ENCODE measurements at regions not wholly inside any gene's neighbourhood (a gene's known extent, or its start where the extent isn't known, plus 50 kb on each side); places are given as distances from the start of the nearest gene placed in this dataset.
"Not testable (repeated sequence)": the region's sequence is repeated elsewhere in the genome, so short reads cannot be mapped to it uniquely, and the experiment has no call there.

DNA sequence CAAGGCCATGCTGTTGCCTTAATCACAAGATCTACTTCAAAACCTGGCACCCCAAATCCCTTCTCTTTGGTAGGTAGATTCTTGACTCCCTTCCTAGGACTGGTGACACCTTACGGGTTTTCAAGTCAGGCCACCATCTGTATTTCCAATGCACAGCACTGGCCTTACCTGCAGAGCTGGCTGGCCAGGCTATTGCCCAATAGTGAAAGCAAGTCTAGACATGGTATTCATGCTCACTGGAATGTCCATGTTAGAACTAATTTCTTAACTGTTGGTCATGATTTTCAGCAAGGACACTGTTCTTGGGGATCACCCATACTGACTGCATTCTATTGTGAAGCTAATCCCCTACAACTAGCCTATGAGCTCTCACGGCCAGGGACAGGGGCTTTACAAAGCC is 313.1 kb upstream of the RNF32 start:
- Histone ChIP-seq H3K36me3 (no peaks in the 10 kb centered on the region), H3K9me3 (peaks cover 0 to 7% (median 0%) of the 10 kb centered on the region in 11 donors), H3K4me3 (no peak overlapping the region), H3K4me1 (no peaks in the 10 kb centered on the region), H3K27ac (no peak overlapping the region), H3K27me3 (peaks cover 0 to 15% (median 0%) of the 10 kb centered on the region in 7 donors)
- WGBS, 2 donors, result 67 to 75% methylated on average over 2 of the region's 2 CpGs
- TF ChIP-seq, protein P1, sequence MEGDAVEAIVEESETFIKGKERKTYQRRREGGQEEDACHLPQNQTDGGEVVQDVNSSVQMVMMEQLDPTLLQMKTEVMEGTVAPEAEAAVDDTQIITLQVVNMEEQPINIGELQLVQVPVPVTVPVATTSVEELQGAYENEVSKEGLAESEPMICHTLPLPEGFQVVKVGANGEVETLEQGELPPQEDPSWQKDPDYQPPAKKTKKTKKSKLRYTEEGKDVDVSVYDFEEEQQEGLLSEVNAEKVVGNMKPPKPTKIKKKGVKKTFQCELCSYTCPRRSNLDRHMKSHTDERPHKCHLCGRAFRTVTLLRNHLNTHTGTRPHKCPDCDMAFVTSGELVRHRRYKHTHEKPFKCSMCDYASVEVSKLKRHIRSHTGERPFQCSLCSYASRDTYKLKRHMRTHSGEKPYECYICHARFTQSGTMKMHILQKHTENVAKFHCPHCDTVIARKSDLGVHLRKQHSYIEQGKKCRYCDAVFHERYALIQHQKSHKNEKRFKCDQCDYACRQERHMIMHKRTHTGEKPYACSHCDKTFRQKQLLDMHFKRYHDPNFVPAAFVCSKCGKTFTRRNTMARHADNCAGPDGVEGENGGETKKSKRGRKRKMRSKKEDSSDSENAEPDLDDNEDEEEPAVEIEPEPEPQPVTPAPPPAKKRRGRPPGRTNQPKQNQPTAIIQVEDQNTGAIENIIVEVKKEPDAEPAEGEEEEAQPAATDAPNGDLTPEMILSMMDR (IDR thresholded peaks at IDR 0.05), result no peak
- no peak for ATAC-seq
- DNase-seq, result no peak
- intact Hi-C loops (cut with DNase I), result no loop called here

DNA sequence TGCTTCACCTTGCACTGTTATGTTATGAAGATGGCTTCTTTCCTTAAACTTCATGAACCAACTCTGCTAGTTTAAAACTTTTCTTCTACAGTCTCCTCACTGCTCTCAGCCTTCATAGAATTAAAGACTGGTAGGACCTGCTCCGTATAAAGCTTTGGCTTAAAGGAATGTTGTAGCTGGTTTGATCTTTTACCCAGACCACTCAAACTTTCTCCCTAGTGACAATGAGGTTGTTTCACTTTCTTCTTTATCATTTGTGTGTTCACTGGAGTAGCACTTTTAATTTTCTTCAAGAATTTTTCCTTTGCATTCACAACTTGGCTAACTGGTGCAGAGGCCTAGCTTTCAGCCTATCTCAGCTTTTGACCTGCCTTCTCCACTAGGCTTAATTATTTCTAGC is 316.4 kb upstream of the RNF32 start:
- no peak overlapping the region for H3K27ac ChIP-seq

DNA sequence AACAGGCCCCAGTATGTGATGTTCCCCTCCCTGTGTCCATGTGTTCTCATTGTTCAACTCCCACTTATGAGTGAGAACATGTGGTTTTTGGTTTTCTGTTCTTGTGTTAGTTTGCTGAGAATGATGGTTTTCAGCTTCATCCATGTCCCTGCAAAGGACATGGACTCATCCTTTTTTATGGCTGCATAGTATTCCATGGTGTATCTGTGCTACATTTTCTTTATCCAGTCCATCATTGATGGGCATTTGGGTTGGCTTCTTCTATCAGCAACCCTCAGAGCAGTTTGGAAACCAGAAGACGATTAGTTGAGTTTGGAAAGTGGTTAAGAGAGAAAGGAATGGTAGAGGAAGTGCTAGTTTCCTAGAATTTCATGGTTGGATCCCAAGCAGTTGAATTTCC is 319.1 kb upstream of the RNF32 start:
- H3K27ac ChIP-seq; H3K4me1 ChIP-seq; H3K4me3 ChIP-seq; H3K9me3 ChIP-seq; DNase-seq; ATAC-seq; intact Hi-C loops (cut with DNase I); H3K36me3 ChIP-seq; H3K27me3 ChIP-seq: not testable (repeated sequence)
- WGBS, 2 donors, result 52 to 56% methylated on average over 1 of the region's 1 CpG

More for the DNA sequence above, 316.4 kb upstream of the RNF32 start:
- 53 to 61% methylated on average over 1 of the region's 1 CpG for WGBS, 2 donors
- Histone ChIP-seq H3K36me3 (no peaks in the 10 kb centered on the region), H3K4me3 (no peak overlapping the region), H3K9me3 (no peaks in the 10 kb centered on the region), H3K4me1 (no peaks in the 10 kb centered on the region), H3K27me3 (peaks cover 0 to 18% (median 0%) of the 10 kb centered on the region in 7 donors)
- intact Hi-C loops (cut with DNase I), result no loop called here
- ATAC-seq, result no peak
- TF ChIP-seq, protein P1 (IDR thresholded peaks at IDR 0.05), result no peak
- DNase-seq, result no peak

DNA sequence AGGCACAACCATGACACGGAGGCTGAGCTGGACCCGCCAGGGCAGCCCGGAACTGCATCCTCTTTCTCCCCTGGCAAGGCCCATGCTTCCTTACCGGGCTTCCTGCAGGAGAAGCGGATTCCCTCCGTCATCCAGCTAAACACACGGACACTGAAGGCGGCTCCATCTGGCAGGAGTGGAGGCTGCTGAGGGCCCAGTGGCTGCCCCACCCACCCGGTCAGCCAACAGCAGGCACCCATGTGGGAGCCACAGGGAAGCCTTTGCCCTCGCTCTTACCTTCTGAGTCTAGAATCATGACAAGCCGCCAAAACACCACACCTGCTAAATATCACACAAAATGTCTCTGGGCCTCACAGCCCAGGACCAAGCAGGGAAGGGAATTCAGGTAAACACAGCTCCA is 321.6 kb upstream of the RNF32 start:
- ATAC-seq (no peak), DNase-seq (no peak)
- H3K27ac ChIP-seq, result no peak overlapping the region
- no peaks in the 10 kb centered on the region for H3K36me3 ChIP-seq
- no peak overlapping the region for H3K4me3 ChIP-seq
- H3K9me3 ChIP-seq, result peaks cover 0 to 28% (median 15%) of the 10 kb centered on the region in 11 donors
- 81 to 84% methylated on average over 11 of the region's 11 CpGs for WGBS, 2 donors
- peaks cover 0 to 9% (median 0%) of the 10 kb centered on the region in 7 donors for H3K27me3 ChIP-seq
- no peaks in the 10 kb centered on the region for H3K4me1 ChIP-seq
- intact Hi-C loops (cut with DNase I), result no loop called here
- TF ChIP-seq, protein P1 (IDR thresholded peaks at IDR 0.05), result no peak

DNA sequence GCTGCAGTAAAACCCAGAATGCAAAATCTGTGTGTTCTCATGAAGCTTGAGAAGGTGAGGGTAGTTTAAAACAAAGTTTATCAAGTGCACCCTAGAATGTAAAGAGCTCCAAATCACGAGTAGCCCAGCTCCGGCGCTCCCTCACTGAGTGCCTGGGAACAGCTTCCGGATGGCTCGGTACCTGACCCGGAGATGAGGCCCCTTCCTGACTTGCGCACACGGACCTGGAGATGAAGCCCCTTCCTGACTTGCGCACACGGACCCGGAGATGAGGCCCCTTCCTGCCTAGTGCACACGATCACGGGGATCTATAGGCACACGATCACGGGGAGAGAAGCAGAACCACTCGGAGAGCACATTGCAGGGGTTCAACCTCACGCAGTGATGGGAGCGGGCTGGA is 322.1 kb upstream of the RNF32 start:
- TF ChIP-seq, protein P1 (IDR thresholded peaks at IDR 0.05), result no peak
- Histone ChIP-seq H3K36me3 (no peaks in the 10 kb centered on the region), H3K4me1 (no peaks in the 10 kb centered on the region), H3K27ac (no peak overlapping the region), H3K4me3 (no peak overlapping the region), H3K9me3 (peaks cover 0 to 30% (median 15%) of the 10 kb centered on the region in 11 donors), H3K27me3 (peaks cover 0 to 10% (median 0%) of the 10 kb centered on the region in 7 donors)
- ATAC-seq, result no peak
- 88% methylated on average over 18 of the region's 18 CpGs for WGBS, 2 donors
- DNase-seq, result no peak
- intact Hi-C loops (cut with DNase I), result no loop called here

All from heart right ventricle (tissue), 16 donors.